ENCODE measurements at regions not wholly inside any gene's neighbourhood (a gene's known extent, or its start where the extent isn't known, plus 50 kb on each side); places are given as distances from the start of the nearest gene placed in this dataset.
A peak's percentile ranks its signal among the peaks of the same experiment; 100 is the strongest.

DNA sequence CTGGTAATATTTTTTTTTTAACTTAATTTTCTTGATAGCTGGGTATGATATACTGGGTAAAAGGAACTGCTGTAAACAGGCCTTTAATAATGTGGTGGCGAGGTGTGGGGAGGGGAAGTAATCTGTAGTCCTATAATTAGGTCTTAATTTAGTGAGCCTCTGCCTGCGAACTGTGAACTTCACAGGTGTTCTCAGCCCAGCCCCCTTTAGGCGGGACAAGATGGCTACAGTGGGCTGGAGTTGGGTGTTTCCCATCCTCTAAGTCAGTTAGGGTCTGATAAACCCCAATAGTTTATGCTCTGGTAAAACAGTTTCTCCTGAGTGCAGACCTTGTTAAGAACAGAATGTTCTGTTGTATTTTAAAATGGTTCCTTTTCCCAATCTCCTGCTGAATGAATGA is 97.6 kb upstream of the SERP2 start:
- no peak for TF ChIP-seq EP300 (IDR thresholded peaks at IDR 0.05)
- TF ChIP-seq, protein P1, sequence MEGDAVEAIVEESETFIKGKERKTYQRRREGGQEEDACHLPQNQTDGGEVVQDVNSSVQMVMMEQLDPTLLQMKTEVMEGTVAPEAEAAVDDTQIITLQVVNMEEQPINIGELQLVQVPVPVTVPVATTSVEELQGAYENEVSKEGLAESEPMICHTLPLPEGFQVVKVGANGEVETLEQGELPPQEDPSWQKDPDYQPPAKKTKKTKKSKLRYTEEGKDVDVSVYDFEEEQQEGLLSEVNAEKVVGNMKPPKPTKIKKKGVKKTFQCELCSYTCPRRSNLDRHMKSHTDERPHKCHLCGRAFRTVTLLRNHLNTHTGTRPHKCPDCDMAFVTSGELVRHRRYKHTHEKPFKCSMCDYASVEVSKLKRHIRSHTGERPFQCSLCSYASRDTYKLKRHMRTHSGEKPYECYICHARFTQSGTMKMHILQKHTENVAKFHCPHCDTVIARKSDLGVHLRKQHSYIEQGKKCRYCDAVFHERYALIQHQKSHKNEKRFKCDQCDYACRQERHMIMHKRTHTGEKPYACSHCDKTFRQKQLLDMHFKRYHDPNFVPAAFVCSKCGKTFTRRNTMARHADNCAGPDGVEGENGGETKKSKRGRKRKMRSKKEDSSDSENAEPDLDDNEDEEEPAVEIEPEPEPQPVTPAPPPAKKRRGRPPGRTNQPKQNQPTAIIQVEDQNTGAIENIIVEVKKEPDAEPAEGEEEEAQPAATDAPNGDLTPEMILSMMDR (IDR thresholded peaks at IDR 0.05), result no peak
- no peak for TF ChIP-seq POLR2A (IDR thresholded peaks at IDR 0.05)
- TF ChIP-seq POLR2AphosphoS5 (IDR thresholded peaks at IDR 0.05), result no peak
- Histone ChIP-seq H3K27ac (peak overlapping the region in 2 of 4 donors; percentile 87 to 90), H3K4me3 (no peak overlapping the region), H3K9me3 (no peaks in the 10 kb centered on the region), H3K27me3 (no peaks in the 10 kb centered on the region), H3K36me3 (no peaks in the 10 kb centered on the region), H3K4me1 (peaks cover 15 to 50% (median 22%) of the 10 kb centered on the region in 3 donors)
- 50 to 97% methylated on average over 1 to 3 of the region's 3 CpGs for WGBS, 2 donors (ENCODE audit: low coverage in 1 of 2)
- ATAC-seq, result no peak

DNA sequence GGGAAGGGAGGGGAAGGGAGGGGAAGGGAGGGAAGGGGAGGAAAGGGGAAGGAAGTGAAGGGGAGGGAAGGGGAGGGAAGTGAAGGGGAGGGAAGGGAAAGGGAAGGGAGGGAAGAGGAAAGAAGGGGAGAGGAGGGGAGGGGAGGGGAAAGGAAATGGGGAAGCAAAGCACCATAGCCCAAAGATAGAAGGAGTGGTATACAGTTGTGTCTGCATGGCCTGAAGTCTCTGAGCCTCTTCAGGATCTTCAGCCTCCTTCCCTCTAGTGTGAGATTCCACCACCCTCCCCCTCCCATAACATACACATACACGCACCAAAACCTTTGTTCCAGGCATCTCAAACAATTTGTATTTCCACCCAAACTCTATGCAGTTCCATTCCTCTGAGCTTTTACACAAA is 96.2 kb upstream of the SERP2 start:
- Histone ChIP-seq H3K36me3 (no peaks in the 10 kb centered on the region), H3K9me3 (no peaks in the 10 kb centered on the region), H3K27ac (no peak overlapping the region), H3K4me3 (no peak overlapping the region), H3K4me1 (peaks cover 4 to 36% (median 8%) of the 10 kb centered on the region in 3 donors), H3K27me3 (no peaks in the 10 kb centered on the region)
- TF ChIP-seq EP300 (IDR thresholded peaks at IDR 0.05) (no peak), POLR2A (IDR thresholded peaks at IDR 0.05) (no peak), POLR2AphosphoS5 (IDR thresholded peaks at IDR 0.05) (no peak)
- TF ChIP-seq, protein P1 (IDR thresholded peaks at IDR 0.05), result no peak
- ATAC-seq, result no peak
- WGBS, 2 donors (ENCODE audit: low coverage in 1 of 2), result 94% methylated on average over 1 of the region's 1 CpG; no CpG with 5 or more reads in 1 of the 2 donors

DNA sequence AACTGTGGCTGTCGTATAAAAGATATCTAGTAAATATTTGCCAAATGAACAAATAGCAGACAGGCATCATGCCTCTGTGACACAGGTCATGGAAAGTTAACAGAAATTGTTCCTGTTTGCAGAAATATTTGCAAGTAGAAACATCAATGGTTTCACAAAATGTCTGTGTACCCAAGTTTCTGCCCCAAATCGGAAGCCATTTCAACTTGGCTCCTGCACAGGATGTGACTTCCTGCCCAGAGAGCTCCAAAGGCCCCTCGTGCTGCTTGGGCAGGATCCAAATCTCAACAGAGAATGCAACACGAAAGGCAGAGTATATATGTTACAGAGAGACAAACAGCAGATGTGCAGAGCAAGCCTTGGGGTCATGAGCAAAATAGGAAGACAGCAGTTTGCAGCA is 95.5 kb upstream of the SERP2 start:
- Histone ChIP-seq H3K4me3 (no peak overlapping the region), H3K36me3 (no peaks in the 10 kb centered on the region), H3K4me1 (peaks cover 4 to 29% (median 8%) of the 10 kb centered on the region in 3 donors), H3K27me3 (no peaks in the 10 kb centered on the region), H3K9me3 (no peaks in the 10 kb centered on the region), H3K27ac (no peak overlapping the region)
- TF ChIP-seq, protein P1 (IDR thresholded peaks at IDR 0.05), result no peak
- TF ChIP-seq POLR2AphosphoS5 (IDR thresholded peaks at IDR 0.05) (no peak), EP300 (IDR thresholded peaks at IDR 0.05) (no peak)
- 41 to 69% methylated on average over 2 to 4 of the region's 4 CpGs for WGBS, 2 donors (ENCODE audit: low coverage in 1 of 2)
- ATAC-seq, result no peak

DNA sequence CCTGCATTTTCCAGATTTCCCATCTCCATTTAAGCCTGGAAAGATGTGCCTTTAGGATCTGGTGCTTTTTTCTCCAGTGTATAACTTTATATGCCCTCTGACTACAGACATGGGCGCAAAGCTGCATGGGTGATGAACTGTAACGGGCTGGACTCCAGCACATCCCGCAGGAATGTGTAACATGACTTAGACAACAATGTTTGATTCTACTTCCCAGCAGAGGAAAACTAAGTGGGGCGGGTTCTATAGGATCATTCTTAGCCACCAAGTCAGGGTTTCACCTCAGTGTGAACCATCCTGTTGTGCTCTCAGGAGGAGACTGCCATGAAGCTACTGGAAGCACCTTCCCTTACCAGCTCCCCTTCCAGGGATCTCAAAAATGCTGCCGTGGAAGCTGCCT is 93.2 kb upstream of the SERP2 start:
- no peak for ATAC-seq
- WGBS, 2 donors (ENCODE audit: low coverage in 1 of 2), result 92 to 95% methylated on average over 2 to 3 of the region's 5 CpGs

More for the DNA sequence above, 93.2 kb upstream of the SERP2 start:
- Histone ChIP-seq H3K27ac (no peak overlapping the region), H3K9me3 (no peaks in the 10 kb centered on the region), H3K4me3 (no peak overlapping the region), H3K36me3 (no peaks in the 10 kb centered on the region), H3K27me3 (no peaks in the 10 kb centered on the region), H3K4me1 (peaks cover 0 to 8% (median 0%) of the 10 kb centered on the region in 3 donors)
- TF ChIP-seq POLR2A (IDR thresholded peaks at IDR 0.05), result no peak
- no peak for TF ChIP-seq POLR2AphosphoS5 (IDR thresholded peaks at IDR 0.05)
- TF ChIP-seq, protein P1 (IDR thresholded peaks at IDR 0.05), result no peak
- no peak for TF ChIP-seq EP300 (IDR thresholded peaks at IDR 0.05)
